ENCODE measurements at regions not wholly inside any gene's neighbourhood (a gene's known extent, or its start where the extent isn't known, plus 50 kb on each side); places are given as distances from the start of the nearest gene placed in this dataset.
"Not testable (repeated sequence)": the region's sequence is repeated elsewhere in the genome, so short reads cannot be mapped to it uniquely, and the experiment has no call there.

GRCh38 chr2:87239558-87240215 is 218.0 kb upstream of the PLGLB1 start:
- H3K4me3 ChIP-seq (ENCODE audit: low read depth, low read length) = not testable (repeated sequence)
- TF ChIP-seq CTCF (IDR thresholded peaks at IDR 0.05; ENCODE audit: borderline replicate concordance, insufficient read depth, low read depth, low read length) = 0 out of 2 replicates have a peak, but pooled peaks have one; percentile 20

GRCh38 chr2:87246066-87246717 is 224.5 kb upstream of the PLGLB1 start:
- not testable (repeated sequence) for H3K4me3 ChIP-seq (ENCODE audit: low read depth, low read length)

- not testable (repeated sequence) for H3K4me3 ChIP-seq (ENCODE audit: low read depth, low read length)
These were observed 230.4 kb upstream of the PLGLB1 start for GRCh38 chr2:87252046-87252445.

- H3K4me3 ChIP-seq (ENCODE audit: low read depth, low read length) = not testable (repeated sequence)
These were observed 232.9 kb upstream of the PLGLB1 start for GRCh38 chr2:87254562-87254961.

- H3K4me3 ChIP-seq (ENCODE audit: low read depth, low read length) = not testable (repeated sequence)
These were observed 233.8 kb upstream of the PLGLB1 start for GRCh38 chr2:87255410-87255809.

GRCh38 chr2:87258887-87259286 is 237.2 kb upstream of the PLGLB1 start:
- H3K4me3 ChIP-seq (ENCODE audit: low read depth, low read length) = not testable (repeated sequence)

GRCh38 chr2:87262184-87262702 is 240.6 kb upstream of the PLGLB1 start:
- H3K4me3 ChIP-seq (ENCODE audit: low read depth, low read length) = not testable (repeated sequence)

- not testable (repeated sequence) for H3K4me3 ChIP-seq (ENCODE audit: low read depth, low read length)
These were observed 242.3 kb upstream of the PLGLB1 start for GRCh38 chr2:87263868-87264518.

- not testable (repeated sequence) for H3K4me3 ChIP-seq (ENCODE audit: low read depth, low read length)
These were observed 253.5 kb upstream of the PLGLB1 start for GRCh38 chr2:87275192-87275591.

- H3K4me3 ChIP-seq (ENCODE audit: low read depth, low read length) = not testable (repeated sequence)
These were observed 254.5 kb upstream of the PLGLB1 start for GRCh38 chr2:87275974-87276629.

GRCh38 chr2:87276673-87277072 is 255.0 kb upstream of the PLGLB1 start:
- H3K4me3 ChIP-seq (ENCODE audit: low read depth, low read length) = not testable (repeated sequence)

GRCh38 chr2:87277734-87278133 is 256.1 kb upstream of the PLGLB1 start:
- H3K4me3 ChIP-seq (ENCODE audit: low read depth, low read length) = not testable (repeated sequence)

GRCh38 chr2:87280596-87281355 is 259.1 kb upstream of the PLGLB1 start:
- not testable (repeated sequence) for H3K4me3 ChIP-seq (ENCODE audit: low read depth, low read length)

- not testable (repeated sequence) for H3K4me3 ChIP-seq (ENCODE audit: low read depth, low read length)
These were observed 262.3 kb upstream of the PLGLB1 start for GRCh38 chr2:87283735-87284470.

- not testable (repeated sequence) for H3K4me3 ChIP-seq (ENCODE audit: low read depth, low read length)
These were observed 262.8 kb upstream of the PLGLB1 start for GRCh38 chr2:87284471-87284772.

GRCh38 chr2:87285139-87285538 is 263.5 kb upstream of the PLGLB1 start:
- H3K4me3 ChIP-seq (ENCODE audit: low read depth, low read length) = not testable (repeated sequence)

- not testable (repeated sequence) for H3K4me3 ChIP-seq (ENCODE audit: low read depth, low read length)
These were observed 269.1 kb upstream of the PLGLB1 start for GRCh38 chr2:87290566-87291307.

Data from GM12875 (cell line).